HCT116 (cell line): ENCODE measurements at regions not wholly inside any gene's neighbourhood (a gene's known extent, or its start where the extent isn't known, plus 50 kb on each side); places are given as distances from the start of the nearest gene placed in this dataset.

Experiments used
- ATAC-seq: fragments of 200-7000 bp; cut with Tn5 transposase; 2 replicates; pipeline ENCODE4 v1.9.1; 2020; ENCODE audit warnings: mild to moderate bottlenecking, moderate library complexity
- BruUV-seq: library from RNA; stranded (reverse); fragments of 400-500 nt; replicated peaks from 2 replicates; lab custom pipeline; 2021; lab: Mats Ljungman, UMichigan
- CTCF ChIA-PET: fragments of 300-600 bp; sonication (Branson Sonifier 250); formaldehyde crosslinking; loops from one replicate; lab custom pipeline; 2021; ENCODE audit warnings: antibody characterized with exemption; lab: Charles Lee
- POLR2A ChIA-PET: fragments of 300-600, 350-600 bp; sonication (Branson Sonifier 250); formaldehyde crosslinking; loops from one replicate; lab custom pipeline; 2021; ENCODE audit warnings: antibody characterized with exemption; lab: Charles Lee
- RAD21 ChIA-PET, 2 experiments: fragments of 300-600 bp; sonication (Branson Sonifier 250); formaldehyde crosslinking; loops; one replicate each; lab custom pipeline; 2023; ENCODE audit warnings: low total read pairs in 2 of 2; ENCODE audit not compliant: uncharacterized antibody in 2 of 2, unreplicated experiment in 2 of 2, low non-redundant PET in 1 of 2; lab: Charles Lee
- DNase-seq: peaks from one replicate; pipeline ENCODE4 v3.0.0-alpha.2; 2010; ENCODE audit warnings: low read depth, low spot score
- H2AFZ ChIP-seq: fragments of 200-600 bp; shearing (Covaris generic), sonication (generic); 2 replicates; pipeline ENCODE4 v1.6.1; 2017; ENCODE audit warnings: low read depth, mixed run types, mixed read lengths, antibody characterized with exemption, low read length; ENCODE audit not compliant: poor library complexity, severe bottlenecking
- H3K27ac ChIP-seq: 2 replicates; pipeline ENCODE4 v1.5.1; 2012; ENCODE audit warnings: low read depth, low read length
- H3K27me3 ChIP-seq: fragments of 200-600 bp; sonication (generic); 2 replicates; pipeline ENCODE4 v1.6.1; 2016; ENCODE audit warnings: mixed run types, low read length, mixed read lengths; ENCODE audit not compliant: insufficient read depth
- H3K36me3 ChIP-seq, 2 experiments: fragments of 200-500 bp in 1 of 2; fragments of 200-600 bp in 1 of 2; sonication (Bioruptor generic) in 1 of 2; sonication (generic) in 1 of 2; 2 replicates each; pipeline versions ENCODE4 v1.5.1 to v1.6.1; 2014 to 2016; ENCODE audit warnings: low read length in 2 of 2, inconsistent platforms in 1 of 2, mixed read lengths in 1 of 2, mixed run types in 1 of 2; ENCODE audit not compliant: insufficient read depth in 2 of 2, control insufficient read depth in 1 of 2
- H3K4me1 ChIP-seq, 2 experiments: fragments of 200-600 bp in 1 of 2; sonication (generic) in 1 of 2; 2 replicates each; pipeline versions ENCODE4 v1.5.1 to v1.6.1; 2012 to 2017; ENCODE audit warnings: low read length in 2 of 2, inconsistent platforms in 1 of 2, mild to moderate bottlenecking in 1 of 2, mixed read lengths in 1 of 2, mixed run types in 1 of 2, moderate library complexity in 1 of 2; ENCODE audit not compliant: insufficient read depth in 2 of 2, control insufficient read depth in 1 of 2
- H3K4me2 ChIP-seq: fragments of 200-600 bp; sonication (generic); 2 replicates; pipeline ENCODE4 v1.6.1; 2017; ENCODE audit warnings: mixed run types, low read length, mixed read lengths
- H3K4me3 ChIP-seq, 2 experiments: fragments of 200-600 bp in 1 of 2; sonication (generic) in 1 of 2; replicated peaks in 1 of 2; 2 replicates each; pipeline ENCODE4 v1.5.1; 2011 to 2016; ENCODE audit warnings: low read length in 2 of 2, control low read depth in 1 of 2, low read depth in 1 of 2, mild to moderate bottlenecking in 1 of 2, mixed read lengths in 1 of 2, mixed run types in 1 of 2
- H3K79me2 ChIP-seq: fragments of 200-600 bp; sonication (generic); 2 replicates; pipeline ENCODE4 v1.6.1; 2017; ENCODE audit warnings: mild to moderate bottlenecking, mixed run types, low read length, moderate library complexity, mixed read lengths; ENCODE audit not compliant: insufficient read depth
- H3K9ac ChIP-seq: fragments of 200-600 bp; sonication (generic); 2 replicates; pipeline ENCODE4 v1.6.1; 2016; ENCODE audit warnings: low read length, mixed read lengths
- H3K9me2 ChIP-seq: fragments of 200-600 bp; sonication (generic), shearing (Covaris generic); 2 replicates; pipeline ENCODE4 v1.6.1; 2017; ENCODE audit warnings: mixed run types, mild to moderate bottlenecking, moderate library complexity; ENCODE audit not compliant: insufficient read depth
- H3K9me3 ChIP-seq, 2 experiments: fragments of 200-500 bp in 1 of 2; fragments of 200-600 bp in 1 of 2; sonication (Bioruptor generic) in 1 of 2; sonication (generic) in 1 of 2; 2 replicates each; pipeline ENCODE4 v1.6.1; 2014 to 2017; ENCODE audit warnings: low read length in 2 of 2, mixed read lengths in 2 of 2, inconsistent platforms in 1 of 2, low read depth in 1 of 2, mild to moderate bottlenecking in 1 of 2, mixed run types in 1 of 2, moderate library complexity in 1 of 2; ENCODE audit not compliant: control insufficient read depth in 1 of 2, insufficient read depth in 1 of 2
- H4K20me1 ChIP-seq: fragments of 200-600 bp; sonication (generic), shearing (Covaris generic); 2 replicates; pipeline ENCODE4 v1.6.1; 2017; ENCODE audit warnings: mixed run types, mild to moderate bottlenecking, moderate library complexity; ENCODE audit not compliant: insufficient read depth
- ATF3 ChIP-seq: IDR thresholded peaks from 2 replicates; pipeline ENCODE4 v1.6.1; 2012
- CBX3 ChIP-seq: IDR thresholded peaks from 2 replicates; pipeline ENCODE4 v1.6.1; 2012; ENCODE audit warnings: low read depth
- CEBPB ChIP-seq: IDR thresholded peaks from 2 replicates; pipeline ENCODE4 v1.6.1; 2012; ENCODE audit warnings: low read depth
- EGR1 ChIP-seq: IDR thresholded peaks from 2 replicates; pipeline ENCODE4 v1.6.1; 2012; ENCODE audit warnings: low read depth
- EZH2phosphoT487 ChIP-seq: fragments of 200-600 bp; IDR thresholded peaks from 2 replicates; pipeline ENCODE4 v1.6.1; 2018; ENCODE audit warnings: antibody characterized with exemption, borderline replicate concordance
- JUND ChIP-seq: IDR thresholded peaks from 2 replicates; pipeline ENCODE4 v1.6.1; 2012
- POLR2A ChIP-seq: IDR thresholded peaks from 2 replicates; pipeline ENCODE4 v1.7.0; 2011; ENCODE audit warnings: borderline replicate concordance; ENCODE audit not compliant: insufficient read depth, insufficient read length; ENCODE audit errors: extremely low read depth
- POLR2AphosphoS5 ChIP-seq: IDR thresholded peaks from 2 replicates; pipeline ENCODE4 v1.6.1; 2011; ENCODE audit warnings: mild to moderate bottlenecking, low read depth, low read length, moderate library complexity
- RAD21 ChIP-seq: IDR thresholded peaks from 2 replicates; pipeline ENCODE4 v1.6.1; 2012; ENCODE audit warnings: low read depth, mild to moderate bottlenecking
- SIN3A ChIP-seq: IDR thresholded peaks from 2 replicates; pipeline ENCODE4 v1.6.1; 2012; ENCODE audit warnings: low read depth
- TCF7L2 ChIP-seq: IDR thresholded peaks from 2 replicates; pipeline ENCODE4 v1.7.0; 2011; ENCODE audit warnings: borderline replicate concordance, inconsistent platforms; ENCODE audit not compliant: insufficient read depth, insufficient read length; ENCODE audit errors: extremely low read depth
- YY1 ChIP-seq: IDR thresholded peaks from 2 replicates; pipeline ENCODE4 v1.6.1; 2011; ENCODE audit warnings: low read length, low read depth, moderate library complexity, mild to moderate bottlenecking; ENCODE audit not compliant: insufficient replicate concordance; ENCODE audit errors: extremely low read depth
- ZFX ChIP-seq: fragments of 450-650 bp; IDR thresholded peaks from 2 replicates; pipeline ENCODE4 v1.6.1; 2017
- ZNF274 ChIP-seq: fragments of 200-500 bp; sonication (Bioruptor generic); IDR thresholded peaks from 2 replicates; pipeline ENCODE4 v1.6.1; 2014; ENCODE audit warnings: mild to moderate bottlenecking, low read depth, low read length, inconsistent platforms
- intact Hi-C: fragments of 100-400 bp; cut with micrococcal nuclease; formaldehyde crosslinking; loops from 2 replicates; pipeline ENCODE4 v1.10.0; 2022
- TF ChIP-seq, protein P1 (sequence below): IDR thresholded peaks from 2 replicates; pipeline ENCODE4 v1.6.1; 2011; ENCODE audit warnings: mild to moderate bottlenecking, low read length, moderate library complexity; ENCODE audit not compliant: insufficient replicate concordance; ENCODE audit errors: extremely low read depth
- TF ChIP-seq, protein P2 (sequence below): IDR thresholded peaks from 2 replicates; pipeline ENCODE4 v1.6.1; 2012; ENCODE audit warnings: low read depth

DNA sequence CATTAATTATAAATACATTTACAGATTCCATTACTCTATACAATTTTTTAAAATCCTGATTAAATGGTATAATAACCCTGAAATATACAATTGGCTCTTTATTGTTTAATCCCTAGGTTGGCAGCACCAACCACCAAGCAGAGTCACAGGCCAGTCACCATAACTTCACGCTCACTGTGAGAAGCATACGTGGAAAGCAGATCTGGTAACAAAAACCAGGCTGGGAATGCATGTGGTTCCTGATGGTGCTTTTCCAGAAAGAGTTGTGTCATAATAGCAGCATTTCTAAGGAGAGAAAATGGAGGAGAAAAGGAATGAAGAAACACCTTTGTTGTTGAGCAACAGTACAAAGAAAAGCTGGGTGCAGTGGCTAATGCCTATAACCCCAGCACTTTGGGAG is 66.1 kb downstream of the SIX6 start:
- no peaks in the 10 kb centered on the region for H3K36me3 ChIP-seq
- no peaks in the 10 kb centered on the region for H3K27me3 ChIP-seq
- RAD21 ChIA-PET, result no interaction called here
- H2AFZ ChIP-seq, result no peak overlapping the region
- TF ChIP-seq EZH2phosphoT487 (no peak), RAD21 (no peak), ZNF274 (no peak), POLR2AphosphoS5 (no peak), TCF7L2 (no peak), ATF3 (no peak), SIN3A (no peak)
- H4K20me1 ChIP-seq, result no peaks in the 10 kb centered on the region
- no peak overlapping the region for H3K27ac ChIP-seq
- no peaks in the 10 kb centered on the region for H3K79me2 ChIP-seq
- no peak overlapping the region for H3K4me3 ChIP-seq
- no peaks in the 10 kb centered on the region for H3K9me3 ChIP-seq
- no peak for DNase-seq
- H3K9me2 ChIP-seq, result no peaks in the 10 kb centered on the region
- H3K4me1 ChIP-seq, result no peaks in the 10 kb centered on the region
- H3K9ac ChIP-seq, result no peak overlapping the region
- CTCF ChIA-PET, result no interaction called here
- no TSS peak for BruUV-seq
- POLR2A ChIA-PET, result no interaction called here
- no peak overlapping the region for H3K4me2 ChIP-seq
- intact Hi-C loops, result no loop called here
- no peak for ATAC-seq

- Histone ChIP-seq H3K4me3 (no peak overlapping the region), H4K20me1 (no peaks in the 10 kb centered on the region), H3K79me2 (no peaks in the 10 kb centered on the region), H3K9ac (no peak overlapping the region), H3K36me3 (no peaks in the 10 kb centered on the region), H3K27me3 (no peaks in the 10 kb centered on the region), H3K9me3 (no peaks in the 10 kb centered on the region), H2AFZ (peak overlapping the region; percentile 46), H3K9me2 (no peaks in the 10 kb centered on the region), H3K4me1 (no peaks in the 10 kb centered on the region), H3K4me2 (no peak overlapping the region), H3K27ac (no peak overlapping the region)
- POLR2A ChIA-PET, result no interaction called here
- RAD21 ChIA-PET, result no interaction called here
- intact Hi-C loops, result no loop called here
- no peak for DNase-seq
- ATAC-seq, result no peak
- BruUV-seq, result no TSS peak
- CTCF ChIA-PET, result no interaction called here
- no peak for TF ChIP-seq JUND
- no peak for TF ChIP-seq TCF7L2
- no peak for TF ChIP-seq EZH2phosphoT487
- no peak for TF ChIP-seq POLR2A
- no peak for TF ChIP-seq CBX3
- no peak for TF ChIP-seq YY1
- no peak for TF ChIP-seq ZFX
- TF ChIP-seq EGR1, result no peak
- TF ChIP-seq, protein P1, sequence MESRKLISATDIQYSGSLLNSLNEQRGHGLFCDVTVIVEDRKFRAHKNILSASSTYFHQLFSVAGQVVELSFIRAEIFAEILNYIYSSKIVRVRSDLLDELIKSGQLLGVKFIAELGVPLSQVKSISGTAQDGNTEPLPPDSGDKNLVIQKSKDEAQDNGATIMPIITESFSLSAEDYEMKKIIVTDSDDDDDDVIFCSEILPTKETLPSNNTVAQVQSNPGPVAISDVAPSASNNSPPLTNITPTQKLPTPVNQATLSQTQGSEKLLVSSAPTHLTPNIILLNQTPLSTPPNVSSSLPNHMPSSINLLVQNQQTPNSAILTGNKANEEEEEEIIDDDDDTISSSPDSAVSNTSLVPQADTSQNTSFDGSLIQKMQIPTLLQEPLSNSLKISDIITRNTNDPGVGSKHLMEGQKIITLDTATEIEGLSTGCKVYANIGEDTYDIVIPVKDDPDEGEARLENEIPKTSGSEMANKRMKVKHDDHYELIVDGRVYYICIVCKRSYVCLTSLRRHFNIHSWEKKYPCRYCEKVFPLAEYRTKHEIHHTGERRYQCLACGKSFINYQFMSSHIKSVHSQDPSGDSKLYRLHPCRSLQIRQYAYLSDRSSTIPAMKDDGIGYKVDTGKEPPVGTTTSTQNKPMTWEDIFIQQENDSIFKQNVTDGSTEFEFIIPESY, result no peak
- no peak for TF ChIP-seq CEBPB
- TF ChIP-seq, protein P2, sequence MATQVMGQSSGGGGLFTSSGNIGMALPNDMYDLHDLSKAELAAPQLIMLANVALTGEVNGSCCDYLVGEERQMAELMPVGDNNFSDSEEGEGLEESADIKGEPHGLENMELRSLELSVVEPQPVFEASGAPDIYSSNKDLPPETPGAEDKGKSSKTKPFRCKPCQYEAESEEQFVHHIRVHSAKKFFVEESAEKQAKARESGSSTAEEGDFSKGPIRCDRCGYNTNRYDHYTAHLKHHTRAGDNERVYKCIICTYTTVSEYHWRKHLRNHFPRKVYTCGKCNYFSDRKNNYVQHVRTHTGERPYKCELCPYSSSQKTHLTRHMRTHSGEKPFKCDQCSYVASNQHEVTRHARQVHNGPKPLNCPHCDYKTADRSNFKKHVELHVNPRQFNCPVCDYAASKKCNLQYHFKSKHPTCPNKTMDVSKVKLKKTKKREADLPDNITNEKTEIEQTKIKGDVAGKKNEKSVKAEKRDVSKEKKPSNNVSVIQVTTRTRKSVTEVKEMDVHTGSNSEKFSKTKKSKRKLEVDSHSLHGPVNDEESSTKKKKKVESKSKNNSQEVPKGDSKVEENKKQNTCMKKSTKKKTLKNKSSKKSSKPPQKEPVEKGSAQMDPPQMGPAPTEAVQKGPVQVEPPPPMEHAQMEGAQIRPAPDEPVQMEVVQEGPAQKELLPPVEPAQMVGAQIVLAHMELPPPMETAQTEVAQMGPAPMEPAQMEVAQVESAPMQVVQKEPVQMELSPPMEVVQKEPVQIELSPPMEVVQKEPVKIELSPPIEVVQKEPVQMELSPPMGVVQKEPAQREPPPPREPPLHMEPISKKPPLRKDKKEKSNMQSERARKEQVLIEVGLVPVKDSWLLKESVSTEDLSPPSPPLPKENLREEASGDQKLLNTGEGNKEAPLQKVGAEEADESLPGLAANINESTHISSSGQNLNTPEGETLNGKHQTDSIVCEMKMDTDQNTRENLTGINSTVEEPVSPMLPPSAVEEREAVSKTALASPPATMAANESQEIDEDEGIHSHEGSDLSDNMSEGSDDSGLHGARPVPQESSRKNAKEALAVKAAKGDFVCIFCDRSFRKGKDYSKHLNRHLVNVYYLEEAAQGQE, result no peak
These were observed 63.6 kb downstream of the SIX1 start for GRCh38 chr14:60585676-60586075.
